K562 (cell line): ENCODE measurements at regions not wholly inside any gene's neighbourhood (a gene's known extent, or its start where the extent isn't known, plus 50 kb on each side); places are given as distances from the start of the nearest gene placed in this dataset.

Experiments
- ATAC-seq: fragments of 200-7000 bp; cut with Tn5 transposase; 3 replicates; pipeline ENCODE4 v1.9.1; 2020; ENCODE audit warnings: moderate library complexity
- BruUV-seq: library from RNA; stranded (reverse); fragments of 400-500 nt; replicated peaks from 2 replicates; lab custom pipeline; 2021; lab: Mats Ljungman, UMichigan
- CTCF ChIA-PET: fragments of 300-600 bp; formaldehyde crosslinking; extraction: SDS; loops from one replicate; lab custom pipeline; 2021; ENCODE audit warnings: low intra/inter-chr PET ratio; lab: Yijun Ruan, JAX
- POLR2A ChIA-PET: fragments of 300-600, 350-650 bp; sonication (Branson Sonifier 250); formaldehyde crosslinking; extraction: SDS; loops from one replicate; lab custom pipeline; 2021; ENCODE audit warnings: antibody characterized with exemption, inconsistent platforms; lab: Yijun Ruan, JAX
- DNase-seq, 4 experiments: peaks; one replicate each; pipeline versions ENCODE4 v3.0.0 to v3.0.0-alpha.2; 2011 to 2018; ENCODE audit warnings: low spot score in 3 of 4, mixed read lengths in 3 of 4; ENCODE audit errors: extremely low read depth in 1 of 4
- FAIRE-seq: peaks from 2 replicates; lab custom pipeline; 2011; peaks lifted over from hg19 to GRCh38; lab: Jason Lieb, UNC
- H2AFZ ChIP-seq: 2 replicates; pipeline ENCODE4 v1.6.0; 2011; ENCODE audit warnings: low read depth, low read length, control low read depth, inconsistent platforms
- H3K27ac ChIP-seq: fragments of 200-600 bp; 3 replicates; pipeline ENCODE4 v1.8.0; 2011; ENCODE audit warnings: low read depth, mild to moderate bottlenecking, control low read depth, inconsistent platforms, low read length, moderate library complexity, mixed read lengths; ENCODE audit errors: extremely low read depth
- H3K27me3 ChIP-seq, 2 experiments: fragments of 300-600 bp in 1 of 2; 2 replicates in 1 of 2; 3 replicates in 1 of 2; pipeline versions ENCODE4 v1.6.0 to v1.8.0; 2011; ENCODE audit warnings: inconsistent platforms in 2 of 2, low read length in 2 of 2, mild to moderate bottlenecking in 1 of 2, mixed read lengths in 1 of 2, moderate library complexity in 1 of 2; ENCODE audit not compliant: control insufficient read depth in 2 of 2, insufficient read depth in 2 of 2
- H3K36me3 ChIP-seq: fragments of 300-600 bp; 3 replicates; pipeline ENCODE4 v1.8.0; 2011; ENCODE audit warnings: mild to moderate bottlenecking, low read length, inconsistent platforms; ENCODE audit not compliant: control insufficient read depth, insufficient read depth
- H3K4me1 ChIP-seq, 2 experiments: fragments of 200-600 bp in 1 of 2; replicated peaks in 1 of 2; 2 replicates in 1 of 2; 3 replicates in 1 of 2; pipeline versions ENCODE4 v1.5.1 to v1.8.0; 2011; ENCODE audit warnings: inconsistent platforms in 2 of 2, low read length in 2 of 2, mild to moderate bottlenecking in 1 of 2, mixed read lengths in 1 of 2, moderate library complexity in 1 of 2; ENCODE audit not compliant: control insufficient read depth in 2 of 2, insufficient read depth in 2 of 2
- H3K4me2 ChIP-seq: 2 replicates; pipeline ENCODE4 v1.6.1; 2011; ENCODE audit warnings: low read length, control low read depth, inconsistent platforms, mixed read lengths; ENCODE audit not compliant: insufficient read depth
- H3K4me3 ChIP-seq: fragments of 200-600 bp; sonication (generic), shearing (Covaris generic); 2 replicates; pipeline ENCODE4 v1.5.1; 2016; ENCODE audit warnings: control low read depth, inconsistent platforms
- H3K79me2 ChIP-seq: fragments of 200-600 bp; 3 replicates; pipeline ENCODE4 v1.8.0; 2011; ENCODE audit warnings: low read length, inconsistent platforms; ENCODE audit not compliant: control insufficient read depth, insufficient read depth
- H3K9ac ChIP-seq, 2 experiments: 2 replicates each; pipeline versions ENCODE4 v1.6.0 to v1.6.1; 2011; ENCODE audit warnings: low read depth in 2 of 2, low read length in 2 of 2, control low read depth in 1 of 2, inconsistent platforms in 1 of 2, mild to moderate bottlenecking in 1 of 2, mixed read lengths in 1 of 2; ENCODE audit not compliant: insufficient read depth in 1 of 2
- H3K9me1 ChIP-seq: one replicate; pipeline ENCODE4 v1.6.0; 2011; ENCODE audit warnings: inconsistent platforms, mild to moderate bottlenecking, low read length, moderate library complexity; ENCODE audit not compliant: control insufficient read depth, insufficient read depth
- H3K9me3 ChIP-seq: replicated peaks from 2 replicates; pipeline ENCODE4 v1.5.1; 2011; ENCODE audit warnings: low read depth, low read length, inconsistent platforms; ENCODE audit not compliant: control insufficient read depth, insufficient read depth
- H4K20me1 ChIP-seq: replicated peaks from 2 replicates; pipeline ENCODE4 v1.6.1; 2011; ENCODE audit warnings: low read length, inconsistent platforms, mixed read lengths; ENCODE audit not compliant: control insufficient read depth, insufficient read depth
- ASH1L ChIP-seq: fragments of 450-650 bp; IDR thresholded peaks from 2 replicates; pipeline ENCODE4 v1.6.1; 2018; ENCODE audit warnings: borderline replicate concordance, mild to moderate bottlenecking, low read depth; ENCODE audit not compliant: partially characterized antibody
- CBX2 ChIP-seq: fragments of 200-600 bp; sonication (generic); IDR thresholded peaks from one replicate; pipeline ENCODE4 v1.6.1; 2012; ENCODE audit warnings: mild to moderate bottlenecking, low read length, inconsistent platforms; ENCODE audit not compliant: insufficient read depth, poor library complexity, severe bottlenecking
- CBX5 ChIP-seq: IDR thresholded peaks from 2 replicates; pipeline ENCODE4 v1.6.1; 2014; ENCODE audit warnings: low read depth, borderline replicate concordance
- CREB1 ChIP-seq, 2 experiments: sonication (generic) in 1 of 2; formaldehyde crosslinking in 1 of 2; IDR thresholded peaks; 2 replicates each; pipeline versions ENCODE4 v1.6.1 to v1.8.0; 2012 to 2022; ENCODE audit warnings: inconsistent platforms in 1 of 2, mild to moderate bottlenecking in 1 of 2, missing genetic modification reagents in 1 of 2, moderate library complexity in 1 of 2
- DNMT1 ChIP-seq: fragments of 450-650 bp; IDR thresholded peaks from 2 replicates; pipeline ENCODE4 v1.6.1; 2016; ENCODE audit warnings: antibody characterized with exemption, mild to moderate bottlenecking
- HMG20B ChIP-seq: fragments of 250-450 bp; sonication (Bioruptor Pico); IDR thresholded peaks from 2 replicates; pipeline ENCODE4 v1.5.0; 2021; ENCODE audit warnings: mild to moderate bottlenecking
- KLF10 ChIP-seq: fragments of 250-450 bp; sonication (Bioruptor Pico); IDR thresholded peaks from 2 replicates; pipeline ENCODE4 v1.6.1; 2021; ENCODE audit warnings: matching md5 sums
- MAFF ChIP-seq: IDR thresholded peaks from 2 replicates; pipeline ENCODE4 v1.6.1; 2012; ENCODE audit warnings: low read length, improper control_type of control experiment
- MCM7 ChIP-seq, 2 experiments: fragments of 450-650 bp; IDR thresholded peaks; 2 replicates each; pipeline ENCODE4 v1.6.1; 2016 to 2018
- NCOA1 ChIP-seq: fragments of 450-650 bp; IDR thresholded peaks from 2 replicates; pipeline ENCODE4 v1.6.1; 2016; ENCODE audit warnings: low read depth
- PRPF4 ChIP-seq: fragments of 200-400 bp; formaldehyde crosslinking; IDR thresholded peaks from one replicate; pipeline ENCODE4 v1.6.1; 2017; ENCODE audit warnings: low read length, low read depth, mild to moderate bottlenecking; ENCODE audit not compliant: insufficient read depth, poor library complexity, severe bottlenecking
- ZC3H11A ChIP-seq: IDR thresholded peaks from 2 replicates; pipeline ENCODE4 v1.6.1; 2012; ENCODE audit warnings: low read depth, low read length, improper control_type of control experiment
- WGBS: fragments of 100-300 bp; shearing (Covaris generic); methylation state at CpG from one replicate; pipeline ENCODE4 v1.1.6; 2016; ENCODE audit warnings: low coverage, mixed read lengths; ENCODE audit not compliant: insufficient coverage; ENCODE audit errors: missing lambda C conversion rate; 5-methylcytosine and 5-hydroxymethylcytosine counted together
- in situ Hi-C: fragments of 300-500 bp; cut with MboI; formaldehyde crosslinking; loops from 4 replicates; pipeline ENCODE4 v1.15.0; 2018; ENCODE audit warnings: inconsistent platforms, mixed read lengths
- intact Hi-C: fragments of 100-400 bp; cut with micrococcal nuclease; formaldehyde crosslinking; loops from 2 replicates; pipeline ENCODE4 v1.14.2; 2022
- TF ChIP-seq, protein P1 (sequence below): fragments of 250-450 bp; sonication (Bioruptor Pico); IDR thresholded peaks from 2 replicates; pipeline ENCODE4 v1.5.1; 2021; ENCODE audit warnings: mild to moderate bottlenecking

DNA sequence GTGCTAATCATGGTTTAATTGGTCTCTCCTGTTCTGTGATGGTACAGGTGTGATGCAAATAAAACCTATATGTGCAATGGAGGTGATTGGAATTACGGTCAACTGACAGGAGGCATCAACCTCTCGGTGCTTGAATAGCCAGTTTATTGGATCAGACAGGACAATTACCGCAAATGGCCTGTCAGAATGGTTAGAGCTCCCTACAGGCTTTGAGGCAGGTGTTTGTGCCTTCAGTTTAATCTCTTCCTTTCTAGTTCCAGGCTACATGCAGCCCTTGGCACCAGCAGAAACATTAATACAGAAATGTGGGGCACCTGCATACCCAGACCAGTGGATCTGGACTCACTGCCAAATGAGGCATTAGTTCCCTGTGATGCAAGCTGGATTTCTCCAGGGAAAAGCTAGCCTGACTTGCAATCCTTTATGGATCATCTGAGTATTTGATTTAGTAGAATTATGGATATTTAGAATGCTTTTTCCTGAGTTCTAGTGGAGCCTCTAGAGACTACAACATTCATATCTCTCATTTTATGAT is 128.6 kb downstream of the MAT2B start:
- Histone ChIP-seq H3K9ac (no peak overlapping the region), H3K79me2 (no peaks in the 10 kb centered on the region), H3K27me3 (no peaks in the 10 kb centered on the region), H3K36me3 (no peaks in the 10 kb centered on the region), H4K20me1 (no peaks in the 10 kb centered on the region), H3K9me3 (no peaks in the 10 kb centered on the region), H3K4me2 (no peak overlapping the region), H3K9me1 (no peaks in the 10 kb centered on the region), H3K4me1 (no peaks in the 10 kb centered on the region), H3K4me3 (no peak overlapping the region), H2AFZ (no peak overlapping the region), H3K27ac (no peak overlapping the region)
- WGBS, result 5% methylated on average over 2 of the region's 3 CpGs
- intact Hi-C loops, result no loop called here
- POLR2A ChIA-PET, result no interaction called here
- CTCF ChIA-PET, result no interaction called here
- FAIRE-seq (no peak), ATAC-seq (no peak), DNase-seq (no peak)
- BruUV-seq, result no TSS peak
- in situ Hi-C loops, result no loop called here
- TF ChIP-seq KLF10 (no peak), MCM7 (IDR thresholded peaks at IDR 0.05) (no peak), MAFF (no peak), CBX2 (no peak), PRPF4 (no peak), CREB1 (IDR thresholded peaks at IDR 0.05) (no peak), CREB1 (CRISPR knock-in tag; IDR thresholded peaks at IDR 0.05) (no peak), DNMT1 (no peak), ASH1L (no peak), ZC3H11A (no peak), HMG20B (no peak), CBX5 (no peak), NCOA1 (no peak)
- TF ChIP-seq, protein P1, sequence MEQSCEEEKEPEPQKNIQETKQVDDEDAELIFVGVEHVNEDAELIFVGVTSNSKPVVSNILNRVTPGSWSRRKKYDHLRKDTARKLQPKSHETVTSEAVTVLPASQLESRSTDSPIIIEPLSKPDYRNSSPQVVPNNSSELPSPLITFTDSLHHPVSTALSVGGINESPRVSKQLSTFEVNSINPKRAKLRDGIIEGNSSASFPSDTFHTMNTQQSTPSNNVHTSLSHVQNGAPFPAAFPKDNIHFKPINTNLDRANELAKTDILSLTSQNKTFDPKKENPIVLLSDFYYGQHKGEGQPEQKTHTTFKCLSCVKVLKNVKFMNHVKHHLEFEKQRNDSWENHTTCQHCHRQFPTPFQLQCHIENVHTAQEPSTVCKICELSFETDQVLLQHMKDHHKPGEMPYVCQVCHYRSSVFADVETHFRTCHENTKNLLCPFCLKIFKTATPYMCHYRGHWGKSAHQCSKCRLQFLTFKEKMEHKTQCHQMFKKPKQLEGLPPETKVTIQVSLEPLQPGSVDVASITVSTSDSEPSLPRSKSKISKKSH (CRISPR knock-in tag), result no peak
